ENCODE measurements at regions not wholly inside any gene's neighbourhood (a gene's known extent, or its start where the extent isn't known, plus 50 kb on each side); places are given as distances from the start of the nearest gene placed in this dataset.
"Not testable (repeated sequence)": the region's sequence is repeated elsewhere in the genome, so short reads cannot be mapped to it uniquely, and the experiment has no call there.

GRCh38 chr3:169007145-169007544, 656.4 kb downstream of the MECOM start:
- Histone ChIP-seq H3K27ac (no peak overlapping the region), H3K4me3 (no peak overlapping the region)
- TF ChIP-seq, protein P1, sequence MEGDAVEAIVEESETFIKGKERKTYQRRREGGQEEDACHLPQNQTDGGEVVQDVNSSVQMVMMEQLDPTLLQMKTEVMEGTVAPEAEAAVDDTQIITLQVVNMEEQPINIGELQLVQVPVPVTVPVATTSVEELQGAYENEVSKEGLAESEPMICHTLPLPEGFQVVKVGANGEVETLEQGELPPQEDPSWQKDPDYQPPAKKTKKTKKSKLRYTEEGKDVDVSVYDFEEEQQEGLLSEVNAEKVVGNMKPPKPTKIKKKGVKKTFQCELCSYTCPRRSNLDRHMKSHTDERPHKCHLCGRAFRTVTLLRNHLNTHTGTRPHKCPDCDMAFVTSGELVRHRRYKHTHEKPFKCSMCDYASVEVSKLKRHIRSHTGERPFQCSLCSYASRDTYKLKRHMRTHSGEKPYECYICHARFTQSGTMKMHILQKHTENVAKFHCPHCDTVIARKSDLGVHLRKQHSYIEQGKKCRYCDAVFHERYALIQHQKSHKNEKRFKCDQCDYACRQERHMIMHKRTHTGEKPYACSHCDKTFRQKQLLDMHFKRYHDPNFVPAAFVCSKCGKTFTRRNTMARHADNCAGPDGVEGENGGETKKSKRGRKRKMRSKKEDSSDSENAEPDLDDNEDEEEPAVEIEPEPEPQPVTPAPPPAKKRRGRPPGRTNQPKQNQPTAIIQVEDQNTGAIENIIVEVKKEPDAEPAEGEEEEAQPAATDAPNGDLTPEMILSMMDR (IDR thresholded peaks at IDR 0.05) = no peak
- DNase-seq (ENCODE audit: low spot score) = no peak

- not testable (repeated sequence) for H3K4me3 ChIP-seq; DNase-seq (ENCODE audit: low spot score); H3K27ac ChIP-seq
Measured at GRCh38 chr3:169006398-169006797, 657.1 kb downstream of the MECOM start.

DNA sequence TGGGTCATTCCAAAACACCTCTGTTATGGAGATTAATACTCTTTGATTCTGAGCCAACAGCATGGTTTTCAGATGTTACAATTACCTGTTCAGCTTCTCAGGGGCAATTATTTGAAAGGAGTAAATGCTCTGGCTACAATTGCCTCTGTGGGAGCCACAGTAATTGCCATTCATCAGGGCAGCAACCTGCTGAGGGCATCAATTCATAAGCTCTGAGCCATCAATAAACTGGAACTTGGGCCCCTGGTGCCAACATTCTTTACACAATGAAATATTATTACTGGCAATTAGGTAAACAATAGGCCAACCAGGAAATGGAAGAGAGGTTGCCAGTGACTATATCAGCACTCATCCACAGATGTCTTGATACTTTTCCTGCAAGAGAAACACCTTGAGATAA, 660.8 kb downstream of the MECOM start:
- H3K4me3 ChIP-seq = no peak overlapping the region
- TF ChIP-seq, protein P1 (IDR thresholded peaks at IDR 0.05) = no peak
- DNase-seq (ENCODE audit: low spot score) = no peak

DNA sequence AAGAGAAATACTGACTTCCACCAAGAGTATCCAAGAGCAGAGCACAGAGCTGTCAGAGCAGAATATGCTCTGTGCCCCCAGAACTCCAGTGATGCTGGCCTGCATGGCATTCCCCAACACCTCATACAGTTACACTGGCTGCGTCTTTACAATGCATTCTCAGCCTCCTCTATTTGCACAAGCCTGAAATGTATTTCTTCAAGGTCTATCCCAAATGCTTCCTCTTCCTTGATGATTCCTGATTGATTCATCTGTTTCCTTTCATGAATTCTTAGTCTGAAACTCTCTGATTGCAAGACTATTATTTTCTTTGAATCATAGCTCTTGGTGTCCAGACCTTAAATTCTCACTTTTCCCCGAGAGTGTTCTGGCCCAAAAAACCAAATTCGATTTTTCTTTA, 664.7 kb downstream of the MECOM start:
- DNase-seq (ENCODE audit: low spot score) = no peak
- H3K4me3 ChIP-seq = no peak overlapping the region
- TF ChIP-seq, protein P1 (IDR thresholded peaks at IDR 0.05) = no peak
- no peak overlapping the region for H3K27ac ChIP-seq

More for the DNA sequence above, 660.8 kb downstream of the MECOM start:
- H3K27ac ChIP-seq = no peak overlapping the region

- no peak overlapping the region for H3K4me3 ChIP-seq
- TF ChIP-seq, protein P1 (IDR thresholded peaks at IDR 0.05) = no peak
- DNase-seq (ENCODE audit: low spot score) = no peak
- no peak overlapping the region for H3K27ac ChIP-seq
Measured at GRCh38 chr3:168997488-168997887, 666.0 kb downstream of the MECOM start.

DNA sequence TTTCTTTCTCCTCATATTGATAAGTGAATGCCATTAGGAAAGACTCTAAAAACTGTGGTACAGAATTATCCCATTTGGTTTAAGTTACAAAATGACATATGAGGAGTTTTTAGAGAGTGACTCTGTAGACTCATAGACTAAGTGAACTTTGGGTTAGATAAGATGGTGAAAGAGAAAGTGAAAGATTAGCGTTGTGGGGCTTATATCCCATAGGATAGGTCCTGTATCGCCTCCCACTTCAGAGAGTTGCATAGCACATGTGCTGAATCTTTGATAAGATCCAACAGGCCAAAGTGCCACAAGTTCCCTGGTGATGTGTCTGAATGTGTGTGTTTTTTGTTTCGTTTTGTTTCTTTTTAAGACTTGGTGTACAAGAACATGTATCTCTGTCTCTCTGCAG, 666.9 kb downstream of the MECOM start:
- H3K27ac ChIP-seq = no peak overlapping the region
- TF ChIP-seq, protein P1 (IDR thresholded peaks at IDR 0.05) = no peak
- H3K4me3 ChIP-seq = no peak overlapping the region
- DNase-seq (ENCODE audit: low spot score) = no peak

GRCh38 chr3:168995129-168995528, 668.4 kb downstream of the MECOM start:
- Histone ChIP-seq H3K4me3 (no peak overlapping the region), H3K27ac (no peak overlapping the region)
- no peak for DNase-seq (ENCODE audit: low spot score)
- TF ChIP-seq, protein P1 (IDR thresholded peaks at IDR 0.05) = no peak

DNA sequence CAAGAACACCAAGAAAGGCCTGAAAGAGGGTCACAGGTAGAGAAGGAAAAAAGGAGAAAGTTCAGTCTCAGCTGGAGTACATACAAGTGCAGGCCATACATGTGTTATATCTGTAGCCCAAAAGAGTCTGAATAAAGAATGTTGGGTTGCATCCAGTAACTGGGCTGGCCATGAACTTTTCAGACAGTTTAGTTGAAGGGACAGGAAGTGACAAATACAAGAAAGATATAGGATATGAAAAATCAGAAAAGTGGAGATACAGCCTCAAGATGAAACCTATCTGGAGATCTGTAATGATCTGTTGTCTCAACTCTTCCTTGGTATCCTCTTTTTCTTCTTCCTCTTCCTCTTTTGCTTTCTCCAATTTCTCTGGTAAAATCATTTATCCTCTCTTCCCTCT, 671.7 kb downstream of the MECOM start:
- Histone ChIP-seq H3K27ac (no peak overlapping the region), H3K4me3 (no peak overlapping the region)
- TF ChIP-seq, protein P1 (IDR thresholded peaks at IDR 0.05) = no peak
- DNase-seq (ENCODE audit: low spot score) = no peak

All from coronary artery (tissue), 2 donors.